GM18517 (cell line): ENCODE measurements at regions not wholly inside any gene's neighbourhood (a gene's known extent, or its start where the extent isn't known, plus 50 kb on each side); places are given as distances from the start of the nearest gene placed in this dataset.

Source experiments
- ATAC-seq: cut with Tn5 transposase; IDR thresholded peaks from one replicate; pipeline ENCODE4 v1.9.1; 2021; ENCODE audit warnings: mild to moderate bottlenecking, moderate library complexity; ENCODE audit not compliant: unreplicated experiment

DNA sequence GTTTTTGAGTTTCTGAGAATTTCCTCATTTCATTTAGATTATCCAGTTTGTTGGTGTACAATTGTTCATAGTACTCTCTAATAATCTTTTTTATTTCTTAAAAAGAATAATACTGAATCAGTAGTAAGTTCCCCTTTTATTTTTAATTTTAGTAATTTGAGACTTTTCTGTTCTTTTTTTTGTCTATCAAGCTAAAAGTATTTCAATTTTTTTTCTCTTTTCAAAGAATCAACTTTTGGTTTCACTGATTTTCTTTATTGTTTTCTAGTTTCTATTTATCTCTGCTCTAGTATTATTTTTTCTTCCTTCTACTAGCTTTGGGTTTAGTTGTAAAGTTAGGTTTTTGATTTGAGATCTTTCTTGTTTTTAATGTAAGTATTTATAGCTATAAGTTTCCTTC is 60.6 kb upstream of the ARL15 start:
- ATAC-seq: no peak

DNA sequence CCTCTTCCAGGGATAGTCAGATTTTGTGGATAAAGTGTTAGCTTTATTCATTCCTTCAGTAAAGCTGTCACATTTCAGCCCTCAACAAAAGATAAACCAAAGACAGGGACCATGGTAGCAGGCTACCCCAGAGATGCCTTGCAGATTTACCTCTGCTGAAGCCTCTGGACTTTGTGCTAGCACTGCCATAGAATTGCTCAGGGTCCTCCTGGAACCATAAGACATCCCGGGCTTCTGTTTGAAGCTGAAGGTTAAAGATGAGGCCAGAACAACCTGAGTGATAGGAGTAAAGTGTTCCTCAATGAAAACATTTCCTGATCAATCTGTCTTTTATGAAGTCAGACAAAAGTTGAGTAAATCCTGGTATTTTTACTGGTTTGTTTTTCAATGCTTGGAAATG is 57.5 kb upstream of the ARL15 start:
- ATAC-seq: no peak

DNA sequence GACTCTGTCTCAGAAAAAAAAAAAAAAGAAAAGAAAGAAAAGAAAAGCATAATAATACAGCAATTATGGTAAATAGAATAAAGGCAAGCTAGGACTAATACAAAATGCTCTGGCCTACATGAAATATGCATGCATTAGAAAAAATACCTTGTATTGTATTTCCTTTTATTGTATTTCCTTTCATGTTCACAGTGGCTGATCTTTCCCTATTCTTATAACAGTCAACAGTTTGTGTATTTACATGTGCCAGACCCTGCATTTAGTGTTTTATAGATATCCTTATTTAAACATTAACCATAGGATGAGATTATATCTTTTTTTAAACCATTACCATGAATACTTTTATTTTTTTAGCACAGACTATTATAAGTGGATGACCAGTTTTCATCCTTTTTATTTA is 56.3 kb upstream of the ARL15 start:
- no peak for ATAC-seq

DNA sequence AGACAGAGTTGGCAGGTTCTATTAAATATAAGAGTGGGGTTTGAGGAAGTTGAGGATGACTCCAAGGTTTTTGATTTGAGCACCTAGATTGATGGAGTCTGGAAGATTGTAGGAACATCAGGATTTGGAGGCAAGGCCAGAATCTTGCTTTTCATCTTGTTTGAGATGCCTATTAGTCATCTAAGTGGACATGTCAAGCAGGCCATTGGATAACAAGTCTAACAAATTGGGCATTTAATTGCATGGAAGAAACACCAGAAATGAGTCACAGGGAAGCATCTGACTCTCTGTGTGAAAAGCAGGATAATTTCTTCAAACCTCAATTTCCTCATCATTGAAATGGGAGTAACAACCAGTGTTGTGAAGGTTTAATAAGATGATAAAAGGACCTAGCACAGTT is 53.3 kb upstream of the ARL15 start:
- no peak for ATAC-seq

DNA sequence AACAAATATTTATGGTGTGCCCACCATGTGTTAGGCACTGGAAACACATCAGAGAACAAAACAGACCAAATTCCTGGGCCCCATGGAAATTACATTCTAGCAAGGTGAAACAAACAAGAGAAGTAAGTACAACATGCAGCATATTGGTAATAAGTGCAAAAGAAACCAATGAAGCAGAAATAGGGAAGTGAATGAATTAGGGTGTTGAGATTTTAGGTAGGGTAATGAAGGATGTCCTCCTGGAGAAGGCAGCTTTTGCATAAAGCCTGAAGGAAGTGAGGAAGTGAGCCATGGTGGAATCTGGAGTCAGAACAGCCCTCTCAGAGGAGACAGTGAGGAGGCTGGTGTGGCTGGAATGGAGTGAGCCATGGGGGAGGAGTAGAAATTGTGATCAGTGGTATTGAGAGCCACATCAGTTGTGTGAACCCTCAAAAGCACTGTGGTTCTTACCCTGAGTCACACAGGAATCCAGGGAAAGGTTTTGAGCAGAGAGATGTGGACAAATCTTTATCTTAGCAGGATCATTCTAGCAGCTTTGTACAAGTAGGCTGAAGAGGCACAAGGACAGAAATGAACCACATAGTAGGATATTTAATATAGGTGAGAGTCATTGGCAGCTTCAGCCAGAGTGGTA is 52.7 kb upstream of the ARL15 start:
- no peak for ATAC-seq

DNA sequence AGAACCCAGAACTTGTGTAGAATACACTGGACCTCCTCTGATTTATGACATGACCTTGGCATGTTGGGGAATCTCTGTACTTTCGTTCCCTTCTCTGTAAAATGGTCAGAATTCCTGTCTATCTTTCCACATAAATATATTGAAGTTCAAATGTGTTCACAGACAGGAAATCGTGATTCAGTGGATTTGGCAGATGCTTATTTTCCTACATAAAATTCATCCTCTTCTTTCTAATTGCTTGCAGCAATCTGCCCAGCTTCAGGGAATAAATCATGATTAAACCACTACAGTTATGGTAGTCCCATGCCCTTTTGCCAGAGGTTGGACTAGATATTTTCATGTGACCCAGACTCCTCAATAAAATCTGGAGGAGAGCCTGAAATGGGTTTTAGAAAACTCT is 52.1 kb upstream of the ARL15 start:
- ATAC-seq: no peak

DNA sequence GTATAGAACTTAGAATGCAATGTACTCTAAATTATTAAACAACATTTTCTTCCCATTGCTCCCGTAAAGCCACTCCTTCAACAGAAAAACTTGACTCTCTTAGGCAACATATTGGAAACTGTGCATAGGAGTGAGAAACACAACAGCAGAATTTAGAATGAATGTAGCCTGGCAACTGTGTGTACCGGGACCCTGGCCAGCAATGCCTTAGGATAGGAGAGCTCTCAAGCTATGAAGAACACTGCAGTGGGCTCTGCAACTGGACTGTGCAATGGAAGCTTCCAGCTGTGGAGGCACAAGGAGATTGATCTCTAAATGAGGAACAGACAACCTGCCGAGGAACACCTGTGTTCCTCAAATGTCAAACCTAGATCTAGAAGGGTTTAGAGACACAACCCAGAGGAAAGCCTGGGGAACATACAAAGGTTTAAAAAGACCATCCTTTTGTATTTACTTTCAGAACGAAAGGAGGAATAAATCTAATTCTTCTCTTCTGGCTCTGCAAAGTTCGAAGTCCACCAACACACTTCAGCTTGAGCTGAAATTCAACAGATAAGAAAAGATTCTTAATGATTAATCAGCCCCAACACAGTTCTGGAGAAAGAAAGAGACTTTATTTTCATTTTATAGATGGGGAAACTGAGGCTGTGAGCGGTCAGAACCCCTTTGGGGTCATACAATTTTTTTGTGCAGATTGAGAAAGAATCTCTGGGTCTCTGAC is 51.5 kb upstream of the ARL15 start:
- no peak for ATAC-seq

DNA sequence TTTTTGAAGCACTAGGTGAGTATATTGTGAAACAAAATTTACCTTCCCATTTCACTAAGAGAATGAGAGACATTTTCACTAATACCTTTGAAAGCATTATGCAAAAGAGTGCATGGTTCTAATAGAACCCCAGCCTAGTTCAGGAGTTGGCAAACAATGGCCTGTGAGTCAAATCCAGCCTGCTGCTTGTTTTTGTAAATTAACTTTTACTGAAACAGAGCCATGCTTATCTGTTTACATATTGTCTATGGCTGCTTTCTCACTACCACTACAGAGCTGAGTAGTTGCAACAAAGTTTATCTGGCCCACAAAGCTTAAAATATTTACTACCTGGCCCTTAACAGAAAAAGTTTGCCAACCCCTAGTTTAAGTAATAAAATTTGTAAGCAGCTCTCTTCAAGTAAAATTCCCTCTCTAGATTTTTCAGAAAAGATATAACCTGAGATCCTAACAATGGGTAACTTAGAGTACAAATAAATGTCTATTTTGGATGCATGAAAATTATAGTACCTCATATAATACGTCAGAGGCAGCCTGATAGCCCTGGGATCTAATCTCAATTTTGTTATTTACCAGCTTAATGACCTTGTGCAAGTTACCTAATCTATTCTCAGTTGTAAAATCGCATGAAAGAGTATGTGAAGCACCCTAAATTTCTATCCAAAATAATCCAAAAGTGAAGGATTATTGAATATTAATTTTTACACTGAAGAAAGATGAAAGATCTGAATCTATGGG is 50.7 kb upstream of the ARL15 start:
- no peak for ATAC-seq
